BE2C (cell line): ENCODE measurements at regions not wholly inside any gene's neighbourhood (a gene's known extent, or its start where the extent isn't known, plus 50 kb on each side); places are given as distances from the start of the nearest gene placed in this dataset.
"Not testable (repeated sequence)": the region's sequence is repeated elsewhere in the genome, so short reads cannot be mapped to it uniquely, and the experiment has no call there.

ENCODE experiments used
- DNase-seq: peaks from one replicate; pipeline ENCODE4 v3.0.0-alpha.2; 2020
- H3K27me3 ChIP-seq: fragments of 250-450 bp; sonication (Bioruptor Pico); 2 replicates; pipeline ENCODE4 v1.5.1; 2020; ENCODE audit warnings: mild to moderate bottlenecking
- H3K36me3 ChIP-seq: fragments of 250-450 bp; sonication (Bioruptor Pico); 2 replicates; pipeline ENCODE4 v1.5.1; 2020; ENCODE audit warnings: mild to moderate bottlenecking
- H3K4me1 ChIP-seq: fragments of 250-450 bp; sonication (Bioruptor Pico); 2 replicates; pipeline ENCODE4 v1.5.1; 2020
- H3K4me3 ChIP-seq: 2 replicates; pipeline ENCODE4 v1.5.1; 2011; ENCODE audit warnings: low read depth, low read length
- H3K9me3 ChIP-seq: fragments of 250-450 bp; sonication (Bioruptor Pico); 2 replicates; pipeline ENCODE4 v1.5.1; 2020
- CTCF ChIP-seq: IDR thresholded peaks from 2 replicates; pipeline ENCODE4 v1.5.1; 2012; ENCODE audit warnings: mild to moderate bottlenecking, low read depth, low read length

GRCh38 chr3:181920409-181920808 lies 208.7 kb downstream of the SOX2 start:
- Histone ChIP-seq H3K4me1 (no peaks in the 10 kb centered on the region), H3K27me3 (no peaks in the 10 kb centered on the region), H3K4me3 (no peak overlapping the region), H3K36me3 (no peaks in the 10 kb centered on the region), H3K9me3 (peaks cover 2% of the 10 kb centered on the region; the same call in 1 of the 2 replicates)
- DNase-seq = no peak
- TF ChIP-seq CTCF = no peak

GRCh38 chr3:181921220-181921619 lies 209.5 kb downstream of the SOX2 start:
- no peaks in the 10 kb centered on the region for H3K27me3 ChIP-seq
- no peak for DNase-seq
- no peaks in the 10 kb centered on the region for H3K36me3 ChIP-seq
- H3K4me1 ChIP-seq = no peaks in the 10 kb centered on the region
- peaks cover 2% of the 10 kb centered on the region; the same call in 1 of the 2 replicates for H3K9me3 ChIP-seq
- H3K4me3 ChIP-seq = no peak overlapping the region
- TF ChIP-seq CTCF = no peak

GRCh38 chr3:181925841-181926240 lies 214.1 kb downstream of the SOX2 start:
- not testable (repeated sequence) for DNase-seq, H3K27me3 ChIP-seq, H3K4me1 ChIP-seq, H3K9me3 ChIP-seq, H3K36me3 ChIP-seq, H3K4me3 ChIP-seq

- H3K36me3 ChIP-seq = no peaks in the 10 kb centered on the region
- H3K27me3 ChIP-seq = no peaks in the 10 kb centered on the region
- TF ChIP-seq CTCF = no peak
- H3K4me1 ChIP-seq = peaks cover 2% of the 10 kb centered on the region; the same call in 1 of the 2 replicates
- no peak for DNase-seq
- no peak overlapping the region for H3K4me3 ChIP-seq
- H3K9me3 ChIP-seq = peaks cover under 1% of the 10 kb centered on the region; the same call in 1 of the 2 replicates
Measured at GRCh38 chr3:181929501-181929900, 217.8 kb downstream of the SOX2 start.

- Histone ChIP-seq H3K9me3 (no peaks in the 10 kb centered on the region), H3K36me3 (no peaks in the 10 kb centered on the region), H3K4me3 (no peak overlapping the region), H3K4me1 (peaks cover 2% of the 10 kb centered on the region; the same call in 1 of the 2 replicates), H3K27me3 (no peaks in the 10 kb centered on the region)
- no peak for TF ChIP-seq CTCF
- DNase-seq = no peak
Measured at GRCh38 chr3:181930105-181930504, 218.4 kb downstream of the SOX2 start.

GRCh38 chr3:181932039-181932438 lies 220.3 kb downstream of the SOX2 start:
- Histone ChIP-seq H3K4me3 (no peak overlapping the region), H3K4me1 (peaks cover 2% of the 10 kb centered on the region; the same call in 1 of the 2 replicates), H3K9me3 (no peaks in the 10 kb centered on the region), H3K36me3 (no peaks in the 10 kb centered on the region), H3K27me3 (no peaks in the 10 kb centered on the region)
- no peak for DNase-seq
- TF ChIP-seq CTCF = no peak
